HG03439 (cell line): ENCODE measurements at regions not wholly inside any gene's neighbourhood (a gene's known extent, or its start where the extent isn't known, plus 50 kb on each side); places are given as distances from the start of the nearest gene placed in this dataset.

Experiments used
- ATAC-seq: cut with Tn5 transposase; IDR thresholded peaks from one replicate; pipeline ENCODE4 v1.9.1; 2021; ENCODE audit warnings: mild to moderate bottlenecking, moderate library complexity; ENCODE audit not compliant: unreplicated experiment

DNA sequence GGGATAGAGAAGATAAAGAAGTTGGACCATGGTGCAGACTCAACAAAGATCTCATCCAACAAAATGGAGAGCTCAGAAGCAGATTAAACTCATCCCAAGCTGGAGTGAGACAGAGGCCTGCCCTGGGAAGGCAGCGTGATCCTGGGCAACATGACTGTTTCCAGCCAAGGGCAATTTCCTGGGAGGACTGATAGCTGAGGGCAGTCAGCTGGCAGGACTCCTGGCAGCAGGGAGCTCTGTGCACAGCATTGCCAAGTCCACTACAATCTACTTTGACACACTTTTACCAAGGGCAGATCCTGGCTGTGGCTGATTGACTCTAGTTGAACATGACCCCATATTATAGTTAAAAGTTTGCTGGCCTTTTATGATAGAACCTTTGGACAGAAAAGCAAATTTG is 357.3 kb upstream of the RASGEF1B start:
- ATAC-seq = no peak

DNA sequence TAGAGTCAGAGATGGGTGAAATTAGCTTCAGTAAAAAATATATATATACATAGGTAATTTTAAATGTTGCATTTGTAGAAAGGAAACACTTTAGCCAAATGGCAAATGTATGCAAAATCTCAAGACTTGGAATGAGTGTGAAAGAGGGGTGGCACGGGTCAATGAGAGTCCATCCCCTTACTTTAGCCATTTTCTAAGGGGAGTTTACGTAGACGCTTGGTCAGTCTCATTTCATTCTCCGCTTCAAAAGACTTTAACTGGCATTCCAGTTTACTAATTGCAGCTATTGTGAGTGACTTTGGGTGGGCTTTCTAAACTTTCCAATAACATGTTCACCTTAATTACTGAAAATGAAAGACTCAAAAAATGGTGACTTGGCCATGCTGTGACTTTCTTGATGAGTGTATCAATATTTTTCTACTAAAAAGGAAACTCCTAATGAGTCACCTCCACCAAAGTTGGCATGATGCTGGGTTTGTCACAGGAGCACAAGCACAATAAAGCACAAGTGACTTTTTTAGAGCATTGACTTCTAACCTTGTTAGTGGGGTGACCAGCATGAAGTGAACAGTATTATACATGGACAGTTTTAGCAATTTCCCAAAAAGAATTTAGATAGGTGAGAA is 356.0 kb upstream of the RASGEF1B start:
- peak; percentile 92 for ATAC-seq

DNA sequence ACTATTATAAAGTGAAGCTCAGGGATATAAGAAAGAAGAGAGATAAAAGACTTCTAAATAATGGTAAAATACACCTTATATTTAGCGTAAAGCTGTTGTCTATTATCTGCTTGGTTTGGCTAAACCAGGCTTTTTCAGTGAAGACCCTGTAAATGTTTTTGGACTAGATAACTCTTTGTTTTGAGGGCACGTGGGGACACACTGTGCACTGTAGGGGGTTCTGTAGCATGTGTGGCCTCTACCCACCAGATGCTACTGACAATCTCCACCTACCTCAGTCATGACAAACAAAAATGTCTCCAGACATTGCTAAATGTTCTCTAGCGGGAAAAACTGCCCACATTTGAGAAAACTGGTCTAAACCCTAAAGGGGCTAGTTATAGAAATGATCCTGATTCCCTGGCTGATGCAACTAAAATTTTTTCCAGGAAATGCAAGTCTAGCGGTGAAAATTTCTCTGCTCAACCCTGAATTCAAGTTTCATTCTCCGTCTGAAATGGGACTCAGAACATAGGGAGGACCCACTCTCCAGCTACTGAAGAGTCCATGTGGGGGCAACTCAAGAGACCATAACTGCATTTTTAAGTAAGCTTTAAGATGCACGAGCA is 355.2 kb upstream of the RASGEF1B start:
- no peak for ATAC-seq

DNA sequence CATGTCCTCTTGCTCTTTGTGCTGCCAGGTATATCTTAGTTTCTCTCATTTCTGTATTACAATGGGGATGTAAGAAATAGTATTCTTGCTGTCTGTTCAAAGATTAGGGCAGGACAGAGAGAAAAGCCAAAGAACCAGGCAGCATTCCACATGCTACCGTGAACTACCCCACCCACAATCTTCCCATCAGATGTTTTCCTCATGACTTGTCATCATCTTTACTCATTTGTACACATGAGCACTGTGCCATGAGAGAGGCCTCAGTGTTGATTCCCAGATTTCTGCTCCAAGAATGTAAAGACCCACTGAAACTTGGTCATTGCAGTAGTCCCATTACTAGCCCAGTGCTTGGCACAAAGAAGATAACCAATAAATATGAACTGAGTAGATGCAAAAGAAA is 354.6 kb upstream of the RASGEF1B start:
- ATAC-seq = no peak

DNA sequence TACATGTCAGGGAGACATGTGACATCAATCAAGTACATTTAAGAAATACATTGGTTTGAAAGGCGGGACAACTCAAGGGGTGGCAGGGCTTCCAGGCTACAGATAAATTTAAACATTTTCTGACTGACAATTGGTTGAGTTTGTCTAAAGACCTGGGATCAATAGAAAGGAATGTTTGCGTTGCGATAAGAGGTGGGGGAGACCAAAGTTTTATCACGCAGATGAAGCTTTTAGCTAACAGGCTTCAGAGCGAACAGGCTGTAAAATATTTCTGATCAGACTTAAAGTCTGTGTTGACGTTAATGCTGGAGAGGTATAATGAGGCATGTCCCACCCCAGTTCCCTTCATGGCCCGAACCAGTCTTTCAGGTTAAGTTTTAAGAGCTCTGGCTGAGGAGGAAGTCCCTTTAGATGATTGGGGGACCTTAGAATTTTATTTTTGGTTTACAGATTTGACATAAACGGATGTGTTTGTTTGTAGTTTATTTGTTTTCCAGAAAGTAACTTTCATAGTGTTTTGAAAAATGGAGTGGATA is 346.7 kb upstream of the RASGEF1B start:
- ATAC-seq = no peak

DNA sequence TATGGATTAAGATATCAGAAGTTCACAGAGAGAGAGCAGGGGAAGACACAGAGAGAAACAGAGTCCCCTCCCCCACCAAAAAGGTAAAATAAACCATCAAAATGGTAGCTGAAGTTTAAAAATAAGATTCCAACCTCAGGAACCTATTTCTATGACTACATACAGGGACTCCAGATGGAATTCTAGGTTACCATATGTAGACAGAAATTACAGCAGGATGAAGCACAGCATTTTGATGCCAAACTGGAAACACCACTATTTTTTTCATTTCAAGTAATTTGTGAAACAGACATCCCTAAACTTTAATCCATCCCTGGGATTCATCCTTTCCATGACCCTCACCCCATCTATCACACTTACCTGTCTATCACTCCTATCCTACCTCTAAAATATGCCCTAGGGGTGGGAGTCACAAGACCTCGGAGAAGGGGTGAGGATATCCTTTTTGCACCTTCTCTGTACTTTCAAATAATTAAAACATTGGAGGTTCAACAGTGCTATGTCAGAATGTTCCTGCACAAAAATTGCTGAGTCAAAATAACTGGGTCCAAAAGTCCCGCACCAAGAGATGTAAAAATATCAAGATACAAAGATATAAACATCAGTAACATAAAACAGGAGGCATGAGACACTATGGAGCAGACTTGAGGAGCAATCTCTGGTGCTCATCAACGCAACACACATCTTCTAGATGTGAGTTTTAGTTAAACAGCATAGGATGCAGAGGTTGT is 344.5 kb upstream of the RASGEF1B start:
- ATAC-seq = no peak

DNA sequence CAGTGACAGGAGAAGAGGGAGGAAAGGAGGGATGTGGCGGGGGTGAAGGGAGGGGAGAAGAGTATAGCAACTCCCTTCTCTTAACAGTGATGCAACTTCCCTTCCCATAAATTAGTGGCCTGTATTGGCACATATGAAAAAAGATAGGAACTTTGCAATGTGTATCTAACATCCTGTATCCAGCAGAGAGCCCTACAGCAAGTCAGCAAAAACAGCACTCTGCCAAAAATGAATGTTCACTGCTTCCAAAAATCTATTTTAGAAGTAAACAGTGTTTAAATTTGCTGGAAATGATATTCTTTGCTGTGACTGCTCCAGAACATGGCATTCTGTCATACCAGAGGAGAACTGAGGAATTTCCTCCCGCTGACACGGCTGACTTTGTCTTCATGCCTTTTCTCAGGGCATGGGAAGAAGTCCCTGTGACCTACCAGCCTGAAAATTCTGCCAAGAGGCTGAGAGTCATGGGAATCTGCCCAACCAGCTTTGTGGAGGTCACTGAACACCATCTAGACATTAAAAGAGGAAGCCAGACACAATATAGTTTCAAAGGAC is 343.4 kb upstream of the RASGEF1B start:
- ATAC-seq = no peak

DNA sequence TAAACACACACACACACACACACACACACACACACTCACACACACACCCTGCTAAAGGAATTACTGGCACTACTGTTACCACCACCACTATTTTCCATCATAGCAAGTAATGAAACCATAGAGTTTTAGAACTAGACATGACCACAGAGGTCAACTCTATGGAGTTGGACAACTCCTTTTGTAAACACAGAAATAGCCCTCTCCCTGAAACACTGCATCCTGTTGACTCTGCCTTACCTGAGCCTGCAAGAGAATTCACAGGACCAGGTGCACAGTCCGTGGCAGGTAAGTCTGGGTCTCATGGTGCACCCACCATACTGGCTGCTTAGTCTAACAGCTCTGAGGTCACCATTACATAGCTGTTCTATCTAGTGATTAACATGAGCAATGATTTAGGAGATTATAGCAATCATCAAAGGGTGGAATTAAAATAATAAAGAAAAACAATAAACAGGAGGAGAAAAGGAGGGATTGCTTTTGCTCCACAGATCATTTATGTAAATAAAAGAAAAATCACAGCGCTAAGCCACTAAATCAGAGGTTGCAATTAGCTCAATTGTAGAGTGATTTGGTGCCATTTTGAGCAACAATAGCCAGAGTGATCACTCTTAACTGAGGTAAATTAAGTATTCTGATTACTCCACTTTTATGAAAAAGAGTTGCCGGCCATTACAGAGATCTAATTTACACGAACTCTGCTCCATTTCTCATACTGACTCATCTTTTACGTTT is 340.0 kb upstream of the RASGEF1B start:
- ATAC-seq = no peak

DNA sequence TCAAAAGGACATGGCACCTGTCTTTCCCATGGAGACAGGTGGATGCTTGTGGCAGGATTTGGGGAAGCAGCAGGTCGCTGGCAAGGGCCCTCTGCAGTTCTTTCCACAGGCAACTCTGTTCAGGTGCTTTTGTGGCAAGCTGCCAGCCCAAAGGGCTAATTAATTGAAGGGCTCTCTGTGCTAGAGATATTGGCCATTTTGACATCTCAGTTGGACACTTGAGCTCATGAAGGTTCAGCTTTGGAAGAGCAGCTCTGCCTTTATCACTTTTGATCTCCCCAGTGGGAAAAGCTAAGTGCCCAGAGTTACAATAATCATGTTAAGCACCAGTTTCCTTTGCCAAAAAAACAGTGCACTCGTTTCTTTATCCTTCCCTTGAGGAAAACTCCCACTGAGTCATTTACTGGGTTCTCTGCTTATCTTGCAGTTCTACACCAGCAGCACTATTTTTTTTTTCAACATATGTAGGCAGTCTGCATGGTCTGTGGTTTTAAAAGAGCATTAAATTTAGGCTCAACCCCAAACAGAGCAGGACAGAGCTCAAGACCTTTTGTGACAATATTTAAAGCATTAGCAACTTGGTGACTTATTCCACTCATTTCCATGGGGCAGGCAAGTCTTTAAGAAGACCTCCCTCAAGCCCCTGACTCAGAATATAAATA is 336.4 kb upstream of the RASGEF1B start:
- no peak for ATAC-seq

DNA sequence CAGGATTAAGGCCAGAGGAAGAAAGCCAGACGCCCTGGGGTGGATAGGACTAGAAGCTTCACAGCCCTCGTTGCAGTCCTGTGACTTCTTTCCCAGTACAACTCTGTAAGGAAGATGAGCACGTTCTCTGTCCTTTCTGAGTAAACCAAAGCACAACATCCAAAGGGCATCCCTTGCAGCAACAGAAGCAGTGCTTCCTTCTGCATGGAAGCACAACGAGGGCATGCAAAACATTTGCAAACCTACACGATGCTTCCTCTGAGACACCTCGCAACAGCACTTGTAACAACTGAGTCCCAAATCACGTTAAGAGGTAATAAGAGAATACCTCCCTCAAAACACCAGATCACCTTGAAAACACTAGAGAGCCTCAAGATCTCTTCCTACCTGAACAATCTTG is 335.7 kb upstream of the RASGEF1B start:
- no peak for ATAC-seq

DNA sequence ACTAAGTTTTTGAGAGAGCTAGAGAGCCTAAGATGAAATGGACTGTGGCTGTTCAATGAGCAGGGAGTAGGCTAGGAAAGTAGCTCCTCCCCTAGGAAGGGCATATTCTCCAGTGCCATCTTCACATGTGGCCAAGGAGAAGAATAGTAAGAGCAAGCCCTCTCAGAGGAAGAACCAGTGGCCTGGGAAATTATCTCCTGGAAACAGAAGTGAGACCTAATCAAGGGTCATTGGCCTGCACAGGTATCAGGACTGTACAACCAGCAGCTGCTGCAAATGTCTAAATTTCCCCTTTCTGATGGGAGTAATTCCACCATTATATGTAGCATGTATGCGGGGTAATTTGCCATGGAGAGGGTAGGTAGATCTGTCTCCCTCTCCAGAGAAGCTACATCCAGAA is 334.8 kb upstream of the RASGEF1B start:
- no peak for ATAC-seq

DNA sequence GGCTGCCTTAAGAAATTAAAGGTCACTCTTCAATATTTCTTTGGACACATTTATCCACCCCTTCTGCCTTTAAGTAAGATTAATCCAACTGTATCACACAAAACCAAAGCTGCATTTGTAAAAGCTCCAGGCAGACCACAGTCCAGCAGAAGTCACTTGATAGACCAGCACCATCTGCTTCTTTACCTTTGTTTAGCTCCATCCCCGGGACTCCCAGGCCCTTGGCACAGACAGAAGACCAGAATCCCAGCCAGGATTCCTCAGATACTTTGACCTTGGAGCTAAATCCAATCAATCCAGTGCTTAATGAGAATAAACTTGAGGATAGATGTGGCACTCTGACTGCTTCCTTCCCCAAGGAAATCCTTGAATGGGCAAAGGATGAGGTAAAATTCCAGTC is 333.1 kb upstream of the RASGEF1B start:
- no peak for ATAC-seq

DNA sequence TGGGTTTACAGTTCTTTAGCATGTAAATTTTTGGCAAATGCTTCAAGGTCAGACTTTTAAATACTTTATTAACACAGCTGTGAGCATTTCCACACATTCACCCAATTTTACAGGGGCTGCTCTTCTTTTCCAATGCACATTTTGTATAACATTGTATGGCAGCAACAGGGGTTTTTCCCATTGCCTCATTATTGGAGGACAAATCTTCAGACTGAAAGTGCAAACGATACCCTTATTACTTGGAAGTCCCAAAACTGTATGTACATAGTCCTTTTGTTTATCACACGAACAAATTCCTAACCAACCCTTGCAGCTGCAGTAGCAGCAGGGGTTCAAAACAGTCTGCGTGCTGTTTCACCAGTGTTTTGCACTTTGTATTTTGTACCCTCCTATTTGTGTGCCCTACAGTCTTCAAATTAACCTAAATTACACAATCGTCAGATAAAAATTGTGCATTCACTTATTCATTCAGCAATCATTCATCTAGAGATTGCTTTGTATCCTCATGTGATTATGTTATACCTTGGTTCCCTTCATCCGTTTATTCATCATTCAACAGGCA is 330.7 kb upstream of the RASGEF1B start:
- no peak for ATAC-seq

DNA sequence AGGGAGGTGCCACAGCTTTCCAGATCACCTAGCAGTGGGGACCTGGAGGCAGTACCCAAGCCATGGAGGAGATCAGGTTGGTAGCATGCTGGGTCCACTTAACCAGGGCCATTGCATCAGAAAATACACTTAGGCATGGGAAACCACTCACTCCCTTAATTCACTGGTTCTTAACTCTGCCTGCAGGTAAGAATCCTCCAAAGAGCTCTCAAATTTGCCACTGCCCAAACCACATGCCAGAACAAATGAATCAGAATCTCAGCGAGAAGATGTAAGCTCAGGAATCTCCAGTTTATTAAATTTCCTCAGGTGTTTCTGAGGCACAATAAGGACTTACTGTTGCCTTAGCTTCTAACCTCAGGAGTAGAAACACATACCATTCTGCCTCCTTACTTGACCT is 327.7 kb upstream of the RASGEF1B start:
- ATAC-seq = no peak

DNA sequence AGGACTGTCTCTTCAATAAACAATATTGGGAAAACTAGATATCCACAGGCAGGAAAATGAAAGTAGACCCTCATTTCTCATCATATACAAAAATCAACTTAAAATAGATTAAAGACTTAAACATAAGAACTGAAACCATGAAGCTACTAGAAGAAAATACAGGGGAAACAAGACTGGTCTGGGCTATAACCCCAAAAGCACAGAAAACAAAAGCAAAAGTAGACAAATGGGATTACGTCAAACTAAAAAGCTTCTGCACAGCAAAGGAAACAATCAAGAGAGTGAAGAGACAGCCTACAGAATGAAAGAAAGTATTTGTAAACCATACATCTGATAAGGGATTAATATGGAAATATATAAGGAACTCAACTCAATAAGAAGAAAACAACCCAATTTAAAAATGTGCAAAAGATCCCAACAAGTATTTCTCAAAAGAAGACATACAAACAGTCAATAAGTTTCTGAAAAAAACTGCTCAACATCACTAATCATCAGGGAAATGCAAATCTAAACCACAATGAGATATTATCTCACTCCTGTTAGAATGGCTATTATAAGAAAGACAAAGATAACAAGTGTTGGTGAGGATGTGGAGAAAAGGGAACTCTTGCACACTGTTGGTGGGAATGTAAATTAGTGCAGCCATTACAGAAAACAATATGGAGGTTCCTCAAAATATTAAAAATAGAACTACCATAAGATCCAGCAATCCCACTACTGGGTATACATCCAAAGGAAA is 325.3 kb upstream of the RASGEF1B start:
- no peak for ATAC-seq

DNA sequence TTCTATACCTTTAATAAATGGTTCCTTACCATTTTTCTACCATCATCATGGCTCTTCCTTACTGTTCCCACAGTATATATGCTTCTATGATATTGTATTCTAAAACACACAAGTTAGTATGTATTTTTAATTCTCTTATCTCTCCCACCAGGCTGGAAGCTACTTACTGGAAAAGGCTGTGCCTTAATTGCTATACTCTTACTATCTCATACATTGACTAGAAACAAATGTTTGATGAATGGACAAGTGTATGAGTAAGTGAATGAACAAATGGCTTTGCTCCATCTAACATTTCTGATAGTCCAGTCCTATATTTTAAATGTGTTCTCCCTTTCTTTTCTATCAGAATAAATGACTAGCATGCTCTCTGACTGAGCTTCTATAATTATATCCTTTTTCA is 320.8 kb upstream of the RASGEF1B start:
- ATAC-seq = no peak

DNA sequence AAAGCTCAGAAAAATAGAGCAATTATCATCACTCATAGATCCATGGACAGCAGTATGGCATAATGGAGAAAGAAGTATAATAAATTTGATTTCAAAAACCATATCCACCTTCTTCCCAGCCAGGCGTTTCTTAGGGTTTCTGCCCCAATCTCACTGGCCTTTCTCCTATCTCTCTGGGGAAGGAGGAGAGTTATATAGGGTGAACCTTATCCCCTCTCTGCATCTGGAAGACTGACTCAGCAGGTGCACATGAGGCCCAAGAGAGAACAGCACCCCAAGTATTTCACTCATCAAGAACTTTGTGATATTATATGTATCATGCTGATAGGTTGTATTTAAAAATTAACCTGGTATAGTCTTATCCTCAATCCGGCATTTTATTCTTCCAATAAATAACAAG is 318.8 kb upstream of the RASGEF1B start:
- no peak for ATAC-seq

DNA sequence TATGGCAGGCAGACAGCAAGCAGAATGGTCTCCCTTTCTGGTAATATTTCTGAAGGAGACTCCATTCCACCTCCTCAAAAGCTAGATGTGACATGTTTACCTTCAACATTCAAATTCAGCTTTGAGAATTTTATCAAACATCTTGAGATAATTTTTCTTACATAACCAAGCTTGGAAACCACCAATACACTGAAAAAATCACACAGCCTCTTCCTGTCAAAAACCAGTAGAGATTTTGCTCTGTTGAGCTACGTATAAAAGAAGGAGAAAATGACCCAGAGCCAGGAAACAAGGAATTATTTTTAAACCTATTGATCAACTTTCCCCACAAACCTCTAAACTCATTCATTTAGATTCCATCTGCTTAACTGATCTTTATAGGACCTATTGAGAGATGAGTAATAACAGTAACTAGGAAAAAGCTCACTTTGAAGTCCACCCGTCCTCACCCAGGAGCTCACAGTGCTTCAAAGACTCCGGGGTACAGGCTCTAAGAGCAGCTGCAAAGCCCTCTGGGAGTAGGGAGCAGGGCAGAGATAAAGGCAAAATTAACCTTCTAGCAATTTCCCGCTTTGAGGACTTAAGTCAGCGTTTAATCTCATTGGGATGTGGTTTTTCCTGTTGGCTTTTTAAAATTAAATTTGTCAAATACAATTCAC is 318.2 kb upstream of the RASGEF1B start:
- no peak for ATAC-seq

DNA sequence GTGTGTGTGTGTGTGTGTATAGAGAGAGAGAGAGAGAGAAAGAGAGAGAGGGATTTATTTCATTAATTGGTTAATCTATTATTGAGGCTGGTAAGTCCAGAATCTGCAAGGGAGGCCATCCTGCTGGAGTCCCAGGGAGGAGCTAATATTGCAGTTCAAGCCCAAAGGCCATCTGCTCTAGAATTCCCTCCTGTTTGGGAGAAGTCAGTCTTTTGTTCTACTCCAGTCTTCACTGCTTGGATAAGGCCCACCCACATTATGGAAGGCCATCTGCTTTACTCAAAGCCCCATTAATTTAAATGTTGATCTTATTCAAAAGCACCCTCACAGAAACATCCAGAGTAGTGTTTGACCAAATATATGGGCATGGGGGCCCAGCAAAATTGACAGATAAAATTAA is 317.5 kb upstream of the RASGEF1B start:
- ATAC-seq = no peak
